ENCODE measurements at regions not wholly inside any gene's neighbourhood (a gene's known extent, or its start where the extent isn't known, plus 50 kb on each side); places are given as distances from the start of the nearest gene placed in this dataset.

- BruUV-seq (replicated peaks): no TSS peak
- Histone ChIP-seq H3K4me2 (no peak overlapping the region), H3K9me3 (ENCODE audit: insufficient read depth, low read depth) (no peaks in the 10 kb centered on the region; the same call in 1 of the 2 replicates), H4K20me1 (ENCODE audit: insufficient read depth) (no peaks in the 10 kb centered on the region), H3K27ac (no peak overlapping the region), H3F3A (ENCODE audit: insufficient read depth, low read depth) (peaks cover 23% of the 10 kb centered on the region; the same call in 1 of the 2 replicates), H3K4me1 (replicated peaks; ENCODE audit: insufficient read depth) (peaks cover 45% of the 10 kb centered on the region), H3K4me3 (no peak overlapping the region), H3K79me2 (ENCODE audit: low read depth) (no peaks in the 10 kb centered on the region), H3K36me3 (ENCODE audit: low read depth) (no peaks in the 10 kb centered on the region), H3K27me3 (ENCODE audit: insufficient read depth, low read depth) (no peaks in the 10 kb centered on the region), H2AFZ (no peak overlapping the region), H3K9me2 (ENCODE audit: insufficient read depth) (no peaks in the 10 kb centered on the region)
- no peak for DNase-seq
- intact Hi-C loops (cut with micrococcal nuclease; ENCODE audit: unreplicated experiment): no loop called here
- ChIA-PET CTCF (no interaction called here), POLR2A (ENCODE audit: unreplicated experiment) (no interaction called here)
- no peak for TF ChIP-seq EZH2 (IDR thresholded peaks at IDR 0.05; ENCODE audit: low read depth)
- TF ChIP-seq CTCF (conservative IDR thresholded peaks at IDR 0.05): no peak
These were observed 120.4 kb upstream of the GGTLC1 start for GRCh38 chr20:24109008-24109407.

GRCh38 chr20:24108581-24108980 is 120.0 kb upstream of the GGTLC1 start:
- ChIA-PET POLR2A (ENCODE audit: unreplicated experiment) (no interaction called here), CTCF (no interaction called here)
- Histone ChIP-seq H4K20me1 (ENCODE audit: insufficient read depth) (no peaks in the 10 kb centered on the region), H3K27ac (no peak overlapping the region), H3K9me3 (ENCODE audit: insufficient read depth, low read depth) (no peaks in the 10 kb centered on the region; the same call in 1 of the 2 replicates), H3K9me2 (ENCODE audit: insufficient read depth) (no peaks in the 10 kb centered on the region), H3K36me3 (ENCODE audit: low read depth) (no peaks in the 10 kb centered on the region), H3K4me1 (replicated peaks; ENCODE audit: insufficient read depth) (peaks cover 50% of the 10 kb centered on the region), H3K79me2 (ENCODE audit: low read depth) (no peaks in the 10 kb centered on the region), H3F3A (ENCODE audit: insufficient read depth, low read depth) (peaks cover 24% of the 10 kb centered on the region; the same call in 1 of the 2 replicates), H3K4me3 (no peak overlapping the region), H2AFZ (no peak overlapping the region), H3K4me2 (no peak overlapping the region), H3K27me3 (ENCODE audit: insufficient read depth, low read depth) (no peaks in the 10 kb centered on the region)
- no TSS peak for BruUV-seq (replicated peaks)
- TF ChIP-seq CTCF (conservative IDR thresholded peaks at IDR 0.05): no peak
- DNase-seq: no peak
- intact Hi-C loops (cut with micrococcal nuclease; ENCODE audit: unreplicated experiment): no loop called here

- Histone ChIP-seq H3K27me3 (ENCODE audit: insufficient read depth, low read depth) (no peaks in the 10 kb centered on the region), H3K9me3 (ENCODE audit: insufficient read depth, low read depth) (no peaks in the 10 kb centered on the region; the same call in 1 of the 2 replicates), H3K79me2 (ENCODE audit: low read depth) (no peaks in the 10 kb centered on the region), H3K27ac (peak overlapping the region; percentile 75), H4K20me1 (ENCODE audit: insufficient read depth) (no peaks in the 10 kb centered on the region), H3K4me1 (replicated peaks; ENCODE audit: insufficient read depth) (peaks cover 66% of the 10 kb centered on the region), H3K9me2 (ENCODE audit: insufficient read depth) (no peaks in the 10 kb centered on the region), H3K4me3 (peak overlapping the region; percentile 36; the same call in 1 of the 2 replicates), H3K4me2 (peak overlapping the region; percentile 67), H3K36me3 (ENCODE audit: low read depth) (no peaks in the 10 kb centered on the region), H3F3A (ENCODE audit: insufficient read depth, low read depth) (peaks cover 41% of the 10 kb centered on the region), H2AFZ (no peak overlapping the region)
- intact Hi-C loops (cut with micrococcal nuclease; ENCODE audit: unreplicated experiment): no loop called here
- BruUV-seq (replicated peaks): no TSS peak
- CTCF ChIA-PET: interaction anchor here (0.7 to 1.0 kb wide), 3 partner anchors 9 to 52 kb away, joined by 3 to 11 read pairs (median 4); no protein-coding TSS in a partner anchor
- TF ChIP-seq EZH2 (IDR thresholded peaks at IDR 0.05; ENCODE audit: low read depth) (no peak), CTCF (conservative IDR thresholded peaks at IDR 0.05) (no peak)
- POLR2A ChIA-PET (ENCODE audit: unreplicated experiment): interaction anchor here (0.8 kb wide), 1 partner anchor 11 kb away, joined by 6 read pairs; no protein-coding TSS in a partner anchor
- no peak for DNase-seq
These were observed 118.3 kb upstream of the GGTLC1 start for GRCh38 chr20:24106801-24107445.
